ENCODE measurements at regions not wholly inside any gene's neighbourhood (a gene's known extent, or its start where the extent isn't known, plus 50 kb on each side); places are given as distances from the start of the nearest gene placed in this dataset.
A peak's percentile ranks its signal among the peaks of the same experiment; 100 is the strongest.

- DNase-seq (ENCODE audit: low read depth) = no peak
- no peak overlapping the region for H3K4me3 ChIP-seq (ENCODE audit: control insufficient read depth, low read depth, low read length)
- TF ChIP-seq, protein P1, sequence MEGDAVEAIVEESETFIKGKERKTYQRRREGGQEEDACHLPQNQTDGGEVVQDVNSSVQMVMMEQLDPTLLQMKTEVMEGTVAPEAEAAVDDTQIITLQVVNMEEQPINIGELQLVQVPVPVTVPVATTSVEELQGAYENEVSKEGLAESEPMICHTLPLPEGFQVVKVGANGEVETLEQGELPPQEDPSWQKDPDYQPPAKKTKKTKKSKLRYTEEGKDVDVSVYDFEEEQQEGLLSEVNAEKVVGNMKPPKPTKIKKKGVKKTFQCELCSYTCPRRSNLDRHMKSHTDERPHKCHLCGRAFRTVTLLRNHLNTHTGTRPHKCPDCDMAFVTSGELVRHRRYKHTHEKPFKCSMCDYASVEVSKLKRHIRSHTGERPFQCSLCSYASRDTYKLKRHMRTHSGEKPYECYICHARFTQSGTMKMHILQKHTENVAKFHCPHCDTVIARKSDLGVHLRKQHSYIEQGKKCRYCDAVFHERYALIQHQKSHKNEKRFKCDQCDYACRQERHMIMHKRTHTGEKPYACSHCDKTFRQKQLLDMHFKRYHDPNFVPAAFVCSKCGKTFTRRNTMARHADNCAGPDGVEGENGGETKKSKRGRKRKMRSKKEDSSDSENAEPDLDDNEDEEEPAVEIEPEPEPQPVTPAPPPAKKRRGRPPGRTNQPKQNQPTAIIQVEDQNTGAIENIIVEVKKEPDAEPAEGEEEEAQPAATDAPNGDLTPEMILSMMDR (conservative IDR thresholded peaks at IDR 0.05; ENCODE audit: control insufficient read depth, insufficient read depth, low read depth, low read length) = no peak
Observed at GRCh38 chr7:155964543-155964942, 152.3 kb upstream of the SHH start.

- TF ChIP-seq, protein P1 (conservative IDR thresholded peaks at IDR 0.05; ENCODE audit: control insufficient read depth, insufficient read depth, low read depth, low read length) = no peak
- no peak for DNase-seq (ENCODE audit: low read depth)
- H3K4me3 ChIP-seq (ENCODE audit: control insufficient read depth, low read depth, low read length) = no peak overlapping the region
Observed at GRCh38 chr7:155963771-155964195, 151.5 kb upstream of the SHH start.

DNA sequence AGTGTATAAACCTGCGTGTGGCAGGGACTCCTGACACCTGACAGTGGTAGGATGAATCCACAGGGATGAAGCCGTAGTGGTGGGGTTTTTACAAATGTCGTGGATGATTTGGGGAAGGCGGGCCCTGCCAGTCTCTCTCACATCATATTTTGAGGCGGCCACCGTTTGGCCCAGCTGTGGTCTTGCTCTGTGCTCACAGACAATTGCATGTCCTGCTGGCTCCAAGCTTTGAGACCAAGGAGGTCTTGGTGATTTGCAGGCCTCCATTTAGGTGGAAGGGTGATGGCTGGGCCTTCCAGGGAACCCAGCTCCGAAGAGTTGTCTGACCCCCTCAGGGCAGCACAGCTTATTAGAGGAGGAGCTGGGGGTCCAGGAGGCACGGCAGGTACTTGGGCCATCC, 151.1 kb upstream of the SHH start:
- DNase-seq (ENCODE audit: low read depth) = no peak
- no peak overlapping the region for H3K4me3 ChIP-seq (ENCODE audit: control insufficient read depth, low read depth, low read length)
- TF ChIP-seq, protein P1 (conservative IDR thresholded peaks at IDR 0.05; ENCODE audit: control insufficient read depth, insufficient read depth, low read depth, low read length) = no peak

GRCh38 chr7:155962968-155963300, 150.7 kb upstream of the SHH start:
- TF ChIP-seq, protein P1 (conservative IDR thresholded peaks at IDR 0.05; ENCODE audit: control insufficient read depth, insufficient read depth, low read depth, low read length) = no peak
- no peak overlapping the region for H3K4me3 ChIP-seq (ENCODE audit: control insufficient read depth, low read depth, low read length)
- no peak for DNase-seq (ENCODE audit: low read depth)

DNA sequence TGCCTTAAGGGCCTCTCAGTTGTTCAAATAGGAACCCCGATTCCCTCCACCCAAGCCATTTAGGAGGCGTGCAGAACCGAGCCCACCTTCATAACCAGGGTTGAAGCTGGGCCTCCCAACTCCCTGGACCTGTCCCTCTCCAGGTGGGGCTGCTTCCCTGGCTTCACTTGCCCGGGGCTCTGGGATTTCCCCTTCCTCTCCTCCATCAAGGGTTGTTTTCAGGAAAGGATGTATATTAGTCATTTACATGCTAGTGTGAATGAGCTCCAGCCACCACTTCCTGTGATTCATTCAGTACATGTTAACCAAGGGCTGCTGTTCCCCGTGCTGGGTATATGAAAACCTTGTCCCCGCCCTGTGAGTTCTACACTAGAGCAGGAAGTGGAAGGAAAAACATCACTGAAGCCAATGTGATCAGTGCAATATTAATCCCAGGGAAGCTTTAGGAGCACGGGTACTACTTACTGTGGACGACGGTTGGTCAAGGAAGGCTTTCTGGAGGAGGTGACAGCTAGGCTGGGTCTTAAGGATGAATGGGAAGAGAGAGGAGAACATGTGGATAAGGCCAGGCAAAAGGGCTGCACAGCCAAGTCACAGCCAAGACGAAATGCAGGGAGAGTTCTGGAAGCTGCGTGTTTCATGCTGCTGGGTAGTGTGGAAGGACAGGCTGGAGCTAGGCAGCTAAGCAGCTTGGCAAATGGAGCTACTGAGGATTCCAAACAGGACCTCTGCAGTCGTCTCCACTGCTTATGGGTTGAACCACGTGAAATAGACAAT, 150.1 kb upstream of the SHH start:
- H3K4me3 ChIP-seq (ENCODE audit: control insufficient read depth, low read depth, low read length) = no peak overlapping the region
- DNase-seq (ENCODE audit: low read depth) = peak; percentile 34
- TF ChIP-seq, protein P1 (conservative IDR thresholded peaks at IDR 0.05; ENCODE audit: control insufficient read depth, insufficient read depth, low read depth, low read length) = no peak

DNA sequence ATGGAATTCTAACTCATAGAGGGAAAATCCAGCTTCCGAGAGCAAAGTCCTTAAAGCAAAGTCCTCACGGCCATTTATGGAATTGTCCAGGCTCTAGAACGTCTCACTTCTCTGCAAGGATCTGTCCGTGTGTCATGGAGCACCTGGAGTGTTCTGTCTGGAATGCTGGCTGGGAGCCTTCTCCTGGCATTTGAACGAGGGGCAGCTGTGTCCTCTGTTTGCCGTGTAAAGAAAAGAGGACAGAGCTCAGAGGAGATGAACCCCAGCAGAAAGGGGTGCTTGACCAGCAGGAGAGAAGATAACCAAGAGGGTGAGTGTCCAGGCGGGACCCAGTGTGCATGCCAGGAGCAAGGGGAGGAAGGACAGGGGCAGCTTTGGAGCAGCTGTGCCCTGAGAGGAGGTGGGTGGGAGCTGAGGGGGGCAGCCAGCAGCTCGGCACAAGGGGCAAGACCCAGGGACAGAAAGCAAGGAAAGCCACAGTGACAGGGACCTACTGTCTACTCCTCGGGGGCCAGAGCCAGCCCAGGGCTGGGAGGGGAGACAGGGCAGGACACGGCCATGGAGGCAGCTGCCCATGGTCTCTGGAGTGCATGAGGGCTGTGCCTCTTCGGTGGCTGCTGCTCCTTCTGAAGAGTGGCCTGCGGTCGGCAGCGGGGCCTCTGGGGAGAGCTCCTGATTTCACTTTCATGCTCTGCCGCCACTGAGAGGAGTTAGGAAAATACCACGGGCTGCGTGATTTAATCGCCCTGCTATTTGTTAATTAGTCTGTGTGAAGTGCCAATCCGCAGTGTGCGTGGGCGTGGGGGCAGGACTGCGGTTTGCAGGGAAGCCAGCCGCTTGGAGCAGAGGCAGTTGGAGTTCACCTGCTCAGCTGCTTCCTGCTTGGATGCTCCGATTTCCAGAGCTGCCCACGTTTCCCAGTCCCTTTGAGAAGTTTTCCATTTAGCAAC, 149.3 kb upstream of the SHH start:
- DNase-seq (ENCODE audit: low read depth) = peak; percentile 25

More for the DNA sequence above, 149.3 kb upstream of the SHH start:
- no peak overlapping the region for H3K4me3 ChIP-seq (ENCODE audit: control insufficient read depth, low read depth, low read length)
- TF ChIP-seq, protein P1 (conservative IDR thresholded peaks at IDR 0.05; ENCODE audit: control insufficient read depth, insufficient read depth, low read depth, low read length) = no peak
